Chondrocyte (in vitro differentiated cells): ENCODE measurements at regions not wholly inside any gene's neighbourhood (a gene's known extent, or its start where the extent isn't known, plus 50 kb on each side); places are given as distances from the start of the nearest gene placed in this dataset.
"Not testable (repeated sequence)": the region's sequence is repeated elsewhere in the genome, so short reads cannot be mapped to it uniquely, and the experiment has no call there.

Experiments
- DNase-seq: peaks from one replicate; pipeline ENCODE4 v3.0.0; 2021; ENCODE audit warnings: mixed read lengths, low spot score
- H3K27ac Mint-ChIP-seq: one replicate; pipeline ENCODE4 v1.8.0; 2021; ENCODE audit warnings: mild to moderate bottlenecking, moderate library complexity, mixed read lengths; ENCODE audit not compliant: unreplicated experiment
- H3K27me3 Mint-ChIP-seq: 2 replicates; pipeline ENCODE4 v1.8.0; 2021; ENCODE audit warnings: low read depth, mixed read lengths
- H3K36me3 Mint-ChIP-seq: 2 replicates; pipeline ENCODE4 v1.8.0; 2021; ENCODE audit warnings: low read depth, mixed read lengths
- H3K4me1 Mint-ChIP-seq: 2 replicates; pipeline ENCODE4 v1.8.0; 2021; ENCODE audit warnings: low read depth, mild to moderate bottlenecking, mixed read lengths
- H3K4me3 Mint-ChIP-seq: one replicate; pipeline ENCODE4 v1.8.0; 2021; ENCODE audit warnings: mild to moderate bottlenecking, moderate library complexity, mixed read lengths; ENCODE audit not compliant: unreplicated experiment
- H3K9me3 Mint-ChIP-seq: 2 replicates; pipeline ENCODE4 v1.8.0; 2021; ENCODE audit warnings: low read depth, mixed read lengths
- CTCF ChIP-seq: fragments of 200-600 bp; sonication (generic); IDR thresholded peaks from 2 replicates; pipeline ENCODE4 v1.5.0; 2021; ENCODE audit warnings: antibody characterized with exemption, mild to moderate bottlenecking, moderate library complexity

- TF ChIP-seq CTCF, result no peak
- Mint-ChIP-seq H3K4me1 (no peaks in the 10 kb centered on the region), H3K36me3 (no peaks in the 10 kb centered on the region), H3K4me3 (no peak overlapping the region), H3K27ac (no peak overlapping the region), H3K27me3 (peaks cover 53% of the 10 kb centered on the region), H3K9me3 (no peaks in the 10 kb centered on the region)
- DNase-seq, result no peak
Measured at GRCh38 chr10:2777666-2778355, 289.5 kb upstream of the PFKP start.

- H3K27ac Mint-ChIP-seq, result no peak overlapping the region
- H3K9me3 Mint-ChIP-seq, result peaks cover 9% of the 10 kb centered on the region
- no peak for TF ChIP-seq CTCF
- H3K36me3 Mint-ChIP-seq, result no peaks in the 10 kb centered on the region
- peaks cover 37% of the 10 kb centered on the region for H3K27me3 Mint-ChIP-seq
- no peak for DNase-seq
- H3K4me1 Mint-ChIP-seq, result no peaks in the 10 kb centered on the region
- H3K4me3 Mint-ChIP-seq, result no peak overlapping the region
Measured at GRCh38 chr10:2772816-2773631, 294.3 kb upstream of the PFKP start.

- Mint-ChIP-seq H3K36me3 (no peaks in the 10 kb centered on the region), H3K27me3 (peaks cover 37% of the 10 kb centered on the region), H3K9me3 (peaks cover 9% of the 10 kb centered on the region), H3K4me3 (no peak overlapping the region), H3K27ac (no peak overlapping the region), H3K4me1 (no peaks in the 10 kb centered on the region)
- no peak for TF ChIP-seq CTCF
- no peak for DNase-seq
Measured at GRCh38 chr10:2772135-2772534, 295.2 kb upstream of the PFKP start.

- not testable (repeated sequence) for H3K9me3 Mint-ChIP-seq, DNase-seq, H3K36me3 Mint-ChIP-seq, H3K4me3 Mint-ChIP-seq, H3K27ac Mint-ChIP-seq, H3K4me1 Mint-ChIP-seq
- H3K27me3 Mint-ChIP-seq, result peaks cover 36% of the 10 kb centered on the region
Measured at GRCh38 chr10:2767293-2767692, 300.1 kb upstream of the PFKP start.

GRCh38 chr10:2761971-2762370, 305.4 kb upstream of the PFKP start:
- no peak for DNase-seq

More at GRCh38 chr10:2761971-2762370, 305.4 kb upstream of the PFKP start:
- no peaks in the 10 kb centered on the region for H3K9me3 Mint-ChIP-seq
- no peaks in the 10 kb centered on the region for H3K4me1 Mint-ChIP-seq
- peaks cover 37% of the 10 kb centered on the region for H3K27me3 Mint-ChIP-seq
- TF ChIP-seq CTCF, result no peak
- no peak overlapping the region for H3K27ac Mint-ChIP-seq
- no peak overlapping the region for H3K4me3 Mint-ChIP-seq
- no peaks in the 10 kb centered on the region for H3K36me3 Mint-ChIP-seq
